AG08396 (cell line): ENCODE measurements at regions not wholly inside any gene's neighbourhood (a gene's known extent, or its start where the extent isn't known, plus 50 kb on each side); places are given as distances from the start of the nearest gene placed in this dataset.

Source experiments
- DNase-seq: peaks from one replicate; pipeline ENCODE4 v3.0.0; 2012; ENCODE audit warnings: low spot score, mixed read lengths

- no peak for DNase-seq
Measured at GRCh38 chr4:56286763-56287162, 100.5 kb downstream of the AASDH start.

GRCh38 chr4:56283375-56283774, 103.9 kb downstream of the AASDH start:
- DNase-seq: no peak

GRCh38 chr4:56282004-56282403, 105.3 kb downstream of the AASDH start:
- no peak for DNase-seq

GRCh38 chr4:56276547-56276946, 110.7 kb downstream of the AASDH start:
- DNase-seq: no peak

GRCh38 chr4:56273391-56273790, 113.9 kb downstream of the AASDH start:
- DNase-seq: no peak

GRCh38 chr4:56272927-56273326, 114.4 kb downstream of the AASDH start:
- DNase-seq: no peak

- DNase-seq: no peak
Measured at GRCh38 chr4:56272003-56272402, 115.3 kb downstream of the AASDH start.

GRCh38 chr4:56271131-56271530, 116.2 kb downstream of the AASDH start:
- no peak for DNase-seq

- no peak for DNase-seq
Measured at GRCh38 chr4:56267558-56267957, 119.7 kb downstream of the AASDH start.

- no peak for DNase-seq
Measured at GRCh38 chr4:56264873-56265272, 122.4 kb downstream of the AASDH start.

- DNase-seq: no peak
Measured at GRCh38 chr4:56261027-56261426, 126.3 kb downstream of the AASDH start.

GRCh38 chr4:56260320-56260719, 127.0 kb downstream of the AASDH start:
- DNase-seq: no peak

GRCh38 chr4:56259655-56260054, 127.6 kb downstream of the AASDH start:
- no peak for DNase-seq

GRCh38 chr4:56255820-56256219, 131.5 kb downstream of the AASDH start:
- DNase-seq: no peak

GRCh38 chr4:56253666-56254305, 133.5 kb downstream of the AASDH start:
- no peak for DNase-seq

GRCh38 chr4:56252561-56253152, 134.6 kb downstream of the AASDH start:
- no peak for DNase-seq

- no peak for DNase-seq
Measured at GRCh38 chr4:56251556-56251955, 135.7 kb downstream of the AASDH start.

- no peak for DNase-seq
Measured at GRCh38 chr4:56250776-56251175, 136.5 kb downstream of the AASDH start.

- no peak for DNase-seq
Measured at GRCh38 chr4:56247646-56248045, 139.6 kb downstream of the AASDH start.

- no peak for DNase-seq
Measured at GRCh38 chr4:56246233-56246610, 141.1 kb downstream of the AASDH start.

- no peak for DNase-seq
Measured at GRCh38 chr4:56245547-56246232, 141.6 kb downstream of the AASDH start.

GRCh38 chr4:56244681-56245080, 142.6 kb downstream of the AASDH start:
- no peak for DNase-seq

GRCh38 chr4:56243107-56243506, 144.2 kb downstream of the AASDH start:
- no peak for DNase-seq

- DNase-seq: no peak
Measured at GRCh38 chr4:56241500-56241899, 145.8 kb downstream of the AASDH start.
